Stimulated activated CD4-positive, alpha-beta T cell treated with anti-CD3 and anti-CD28 coated beads, Interleukin-1b, Interleukin-23, amount 100 ng/mL, for 24 hours (primary cell): ENCODE measurements at regions not wholly inside any gene's neighbourhood (a gene's known extent, or its start where the extent isn't known, plus 50 kb on each side); places are given as distances from the start of the nearest gene placed in this dataset.
"Not testable (repeated sequence)": the region's sequence is repeated elsewhere in the genome, so short reads cannot be mapped to it uniquely, and the experiment has no call there.

Source experiments
- DNase-seq, 4 experiments: peaks; one replicate each; pipeline ENCODE4 v3.0.0-alpha.2; 2020; ENCODE audit warnings: low read depth in 4 of 4, low spot score in 1 of 4

- no peak for DNase-seq
These were observed 1719.2 kb upstream of the PIK3C3 start for GRCh38 chr18:40235836-40236235.

DNA sequence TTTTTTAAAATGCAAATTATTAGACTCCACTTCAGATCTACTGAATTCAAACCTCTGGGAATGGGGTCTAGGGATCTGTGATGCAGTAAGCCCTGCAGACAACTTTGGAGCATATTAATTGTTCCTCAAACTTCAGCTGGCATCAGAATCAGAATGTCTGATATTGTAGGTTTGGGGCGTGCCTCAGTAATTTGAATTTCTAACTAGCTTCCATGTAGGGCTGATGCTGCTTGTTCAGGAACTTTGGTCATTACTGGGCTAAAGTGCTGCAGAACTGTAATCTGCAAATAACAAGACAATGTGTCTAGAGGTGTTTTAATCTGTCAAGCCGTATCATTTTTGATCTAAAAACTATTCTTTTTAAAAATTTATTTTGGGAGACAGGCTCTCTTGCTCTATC is 1719.7 kb upstream of the PIK3C3 start:
- DNase-seq: no peak

DNA sequence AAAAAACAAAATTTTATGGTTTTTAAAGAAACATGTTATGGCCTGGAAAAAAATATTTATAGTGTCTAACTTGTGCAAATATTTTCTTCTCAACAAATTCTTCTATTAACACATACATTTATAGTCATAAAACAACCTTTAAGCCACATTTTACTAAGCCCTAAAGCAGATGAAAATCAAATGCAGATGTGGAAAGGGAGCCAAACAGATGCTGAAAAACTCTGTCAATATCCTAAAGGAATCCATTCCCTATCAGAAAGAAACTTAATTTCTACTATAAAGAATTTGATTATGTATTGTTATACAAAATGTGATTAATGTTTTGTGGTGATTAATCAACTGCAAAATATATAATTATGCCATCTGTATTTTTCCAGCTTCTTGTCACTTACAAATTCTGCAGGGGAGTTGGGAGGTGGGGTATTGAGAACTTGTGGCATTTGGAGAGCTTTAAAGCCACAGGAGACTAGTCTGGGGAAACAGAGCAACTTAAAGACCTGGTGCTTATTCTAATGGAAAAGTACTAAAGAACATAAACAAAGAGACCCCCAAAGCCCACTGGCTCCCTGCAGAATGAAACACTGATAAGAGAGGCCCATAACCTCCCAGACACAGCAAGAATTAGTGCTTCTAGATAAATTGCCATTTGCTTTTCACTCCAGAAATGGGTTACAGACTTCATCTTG is 1721.0 kb upstream of the PIK3C3 start:
- no peak for DNase-seq

GRCh38 chr18:40222776-40223175 is 1732.3 kb upstream of the PIK3C3 start:
- no peak for DNase-seq

DNA sequence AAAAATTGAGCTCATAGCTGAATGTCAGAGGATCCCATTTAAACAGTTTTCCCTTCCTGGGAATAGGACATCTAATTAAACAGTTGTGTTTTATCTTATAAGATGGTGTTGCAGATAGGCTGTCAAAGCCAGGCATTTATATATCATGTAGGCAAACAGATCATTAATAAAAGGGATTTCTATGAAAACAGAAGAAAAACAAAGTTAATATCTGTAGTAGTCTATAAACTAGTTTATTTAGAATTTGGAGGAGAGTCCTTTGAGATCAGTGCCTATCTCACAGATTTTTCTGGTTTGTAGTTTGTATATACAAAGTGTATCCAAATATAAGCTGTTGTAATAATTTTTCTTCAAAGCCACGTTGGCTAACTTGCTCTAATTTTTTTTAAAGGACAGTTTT is 1738.2 kb upstream of the PIK3C3 start:
- no peak for DNase-seq

- DNase-seq: no peak
These were observed 1739.1 kb upstream of the PIK3C3 start for GRCh38 chr18:40215979-40216378.

DNA sequence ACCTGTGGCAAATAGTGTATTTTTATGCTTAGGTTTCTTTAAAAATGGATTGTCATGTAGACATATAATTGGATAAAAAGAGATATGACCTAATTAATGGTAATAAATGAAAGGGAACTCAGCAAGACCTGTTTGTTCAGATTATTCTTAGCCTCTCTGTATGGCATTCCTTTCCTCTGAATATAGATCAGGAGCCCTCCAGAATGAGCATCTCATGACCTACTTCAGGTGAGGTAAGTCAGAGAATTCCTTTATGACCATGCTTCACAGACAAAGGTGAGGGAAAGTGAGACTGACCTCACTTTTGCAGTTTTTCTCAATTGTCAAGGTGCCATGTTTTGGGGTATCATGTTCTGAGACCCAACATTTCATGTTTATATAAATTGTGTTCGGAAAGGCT is 1744.3 kb upstream of the PIK3C3 start:
- no peak for DNase-seq

GRCh38 chr18:40208958-40209357 is 1746.1 kb upstream of the PIK3C3 start:
- DNase-seq: no peak

DNA sequence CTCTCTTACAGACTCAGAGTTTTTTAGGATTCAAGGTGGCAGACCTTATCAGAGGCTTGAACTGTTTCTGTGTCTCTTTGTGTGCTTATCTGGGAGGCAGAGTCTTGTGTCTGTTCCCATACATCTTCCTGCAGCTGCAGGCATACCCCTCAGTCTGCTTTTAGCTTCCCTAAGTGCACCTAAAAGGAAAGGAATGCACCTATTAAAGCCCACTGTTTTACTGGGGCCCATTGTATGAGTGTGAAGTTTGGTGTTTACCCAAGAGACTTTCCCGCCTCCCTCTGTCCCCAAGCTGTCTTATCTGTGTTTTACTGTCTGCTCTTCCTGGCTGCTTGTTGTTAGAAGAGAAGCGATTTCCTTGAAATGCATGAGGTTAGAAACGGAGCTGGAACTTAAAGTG is 1757.3 kb upstream of the PIK3C3 start:
- DNase-seq: no peak

- DNase-seq: no peak
These were observed 1768.4 kb upstream of the PIK3C3 start for GRCh38 chr18:40186677-40187076.

DNA sequence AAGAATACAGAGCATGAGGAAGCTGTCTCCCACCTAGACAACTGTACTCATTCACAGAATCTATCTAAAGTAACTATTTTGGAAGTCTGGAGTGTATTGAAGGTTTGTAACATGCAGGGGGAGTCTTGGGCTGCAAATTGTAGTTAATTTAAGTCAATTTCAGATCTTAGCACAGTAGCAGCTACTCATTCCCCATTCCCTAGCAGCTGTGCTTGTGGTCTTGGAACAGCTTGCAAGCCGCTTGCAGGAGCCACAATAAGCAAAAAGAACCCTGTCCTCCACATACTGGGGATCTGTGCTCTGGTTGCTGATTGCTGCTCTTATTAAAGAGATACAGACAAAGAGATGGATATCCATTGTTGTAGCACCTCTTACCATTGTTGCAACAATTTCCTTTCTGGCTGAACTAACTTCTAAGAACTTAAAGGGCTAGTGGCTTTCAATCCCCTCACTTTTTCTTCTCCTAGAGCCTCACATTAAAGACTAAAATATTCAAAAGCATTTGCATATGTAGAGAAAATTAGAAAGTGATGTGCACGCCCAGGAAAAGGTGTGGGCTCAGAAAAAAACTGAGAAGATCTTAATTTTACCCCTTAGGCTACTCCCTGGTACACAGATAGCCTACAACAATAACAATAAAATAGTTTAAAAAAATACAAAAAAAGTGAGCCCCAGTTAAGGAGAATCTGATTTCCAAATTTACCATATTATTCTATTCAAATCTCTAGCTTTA is 1775.1 kb upstream of the PIK3C3 start:
- no peak for DNase-seq

DNA sequence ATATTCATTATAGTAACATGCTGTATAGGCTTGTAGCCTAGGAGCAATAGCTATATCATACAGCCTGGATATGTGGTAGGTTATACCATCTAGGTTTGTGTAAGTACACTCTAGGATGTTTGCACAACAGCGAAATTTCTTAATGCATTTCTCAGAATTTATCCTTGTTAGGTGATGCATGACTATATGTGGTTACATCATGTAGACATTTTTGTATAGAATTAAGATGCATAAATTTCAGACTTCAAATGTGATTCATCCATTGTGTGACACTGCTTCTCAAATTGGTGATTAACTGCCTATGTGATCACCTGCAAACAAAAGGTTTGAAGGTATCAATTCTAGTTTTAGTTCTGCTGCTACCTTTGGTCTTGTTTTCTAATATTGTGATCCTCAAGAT is 1787.0 kb upstream of the PIK3C3 start:
- DNase-seq: no peak

DNA sequence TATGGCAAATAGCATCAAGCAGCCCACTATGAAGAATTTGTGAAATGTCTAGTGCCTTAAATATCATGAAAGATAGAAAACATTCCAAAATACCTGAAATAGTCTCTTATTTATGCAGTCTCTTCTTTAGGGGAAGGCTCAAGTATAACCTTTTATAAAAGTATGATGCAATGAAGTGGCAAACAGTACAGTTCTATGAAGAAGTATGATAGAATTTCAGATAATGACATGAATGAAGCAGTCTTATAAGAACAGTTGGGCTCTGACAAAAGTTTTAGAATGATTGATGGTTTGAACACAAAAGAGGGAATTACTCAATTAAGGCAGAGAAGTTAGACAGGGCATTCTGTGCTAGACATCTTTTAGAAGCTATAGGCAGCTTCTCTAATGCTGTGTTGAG is 1791.8 kb upstream of the PIK3C3 start:
- no peak for DNase-seq

DNA sequence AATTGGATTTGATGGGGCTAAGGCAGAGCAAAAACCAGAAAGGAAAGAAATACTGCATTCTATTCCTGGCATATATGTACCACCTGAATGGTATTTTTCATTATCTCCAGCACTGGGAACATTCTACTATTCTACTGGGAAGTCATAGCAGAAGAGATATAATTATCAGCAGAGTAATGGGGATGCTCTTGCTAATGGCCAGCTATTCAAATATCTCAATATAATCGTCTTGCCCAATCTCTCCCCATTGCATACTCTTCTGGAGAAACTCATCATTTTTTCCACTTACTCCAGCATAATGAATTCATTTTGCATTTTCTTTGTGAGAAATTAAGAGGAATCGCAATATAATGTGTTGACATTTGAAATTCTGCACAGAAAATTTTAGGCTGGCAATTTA is 1794.7 kb upstream of the PIK3C3 start:
- DNase-seq: no peak

- no peak for DNase-seq
These were observed 1795.7 kb upstream of the PIK3C3 start for GRCh38 chr18:40159141-40160017.

DNA sequence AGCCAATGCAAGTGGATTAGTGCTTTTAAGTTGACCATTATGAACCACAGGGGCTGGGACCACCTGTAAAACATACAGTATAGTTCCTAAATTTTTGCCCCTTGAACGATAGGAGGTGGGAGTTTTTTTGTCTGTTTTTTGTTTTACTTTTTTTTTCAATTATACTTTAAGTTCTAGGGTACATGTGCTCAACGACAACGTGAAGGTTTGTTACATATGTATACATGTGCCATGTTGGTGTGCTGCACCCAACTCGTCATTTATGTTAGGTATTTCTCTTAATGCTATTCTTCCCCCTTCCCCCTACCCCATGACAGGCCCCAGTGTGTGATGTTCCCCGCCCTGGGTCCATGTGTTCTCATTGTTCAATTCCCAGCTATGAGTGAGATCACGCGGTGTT is 1797.9 kb upstream of the PIK3C3 start:
- no peak for DNase-seq

- DNase-seq: no peak
These were observed 1802.2 kb upstream of the PIK3C3 start for GRCh38 chr18:40152859-40153258.

DNA sequence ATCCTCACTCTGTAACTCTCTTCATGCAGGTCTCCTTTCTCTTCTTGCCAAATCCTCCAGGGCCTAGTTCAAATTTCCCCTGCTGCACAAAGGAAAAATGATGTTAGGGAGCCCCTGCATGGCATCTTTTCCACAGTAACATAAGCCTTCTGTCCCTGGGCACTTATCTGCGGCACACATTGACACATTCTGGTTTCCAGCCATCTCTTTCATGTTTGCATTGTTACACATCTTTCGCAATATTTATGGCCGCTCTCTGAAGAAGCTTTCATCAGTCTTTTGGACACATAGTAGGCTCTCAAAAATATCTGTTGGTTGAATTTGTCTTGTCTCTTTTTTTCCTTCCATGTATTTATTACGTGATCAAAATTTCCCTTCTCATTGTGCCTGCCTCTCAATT is 1806.1 kb upstream of the PIK3C3 start:
- no peak for DNase-seq

DNA sequence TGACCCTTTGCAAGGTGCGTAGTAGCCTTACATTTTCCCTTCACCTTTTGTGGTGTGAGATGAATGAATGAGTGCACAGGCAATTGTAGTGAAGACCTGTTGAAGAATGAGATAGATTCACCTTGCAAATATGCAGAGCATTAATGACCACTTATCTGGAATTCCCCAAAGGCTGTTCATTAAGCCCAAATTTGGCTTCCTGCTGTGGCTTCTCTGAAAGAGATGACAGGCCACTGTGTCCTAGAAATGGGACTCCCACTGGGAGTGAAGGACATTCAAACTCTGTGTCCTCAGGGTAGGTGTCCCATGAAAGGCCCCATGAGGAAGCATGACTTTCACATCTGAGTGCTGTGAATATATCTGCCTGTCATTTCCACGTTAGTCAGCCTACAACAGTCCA is 1821.8 kb upstream of the PIK3C3 start:
- no peak for DNase-seq

GRCh38 chr18:40132438-40132837 is 1822.6 kb upstream of the PIK3C3 start:
- DNase-seq: not testable (repeated sequence)

DNA sequence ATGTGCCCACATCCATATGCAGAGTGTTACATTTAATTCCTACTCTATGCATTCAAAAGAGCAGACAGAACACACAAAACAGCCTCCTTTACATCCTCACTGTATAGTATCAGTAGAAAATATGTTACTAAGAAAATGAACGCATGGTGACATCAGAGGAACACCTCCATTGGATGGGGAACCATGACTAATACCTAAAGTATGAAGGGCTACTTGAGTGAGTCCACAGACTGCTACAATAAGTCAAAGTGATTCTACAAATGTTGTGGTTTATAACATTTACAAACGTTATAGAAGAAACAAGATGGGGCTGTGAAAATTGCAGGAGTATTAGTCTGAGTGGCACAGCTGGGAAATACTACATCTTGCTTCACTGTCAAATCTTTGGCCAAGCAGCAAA is 1830.9 kb upstream of the PIK3C3 start:
- DNase-seq: no peak

GRCh38 chr18:40120796-40121391 is 1834.1 kb upstream of the PIK3C3 start:
- no peak for DNase-seq
